Cardiac fibroblast (primary cell): ENCODE measurements at regions not wholly inside any gene's neighbourhood (a gene's known extent, or its start where the extent isn't known, plus 50 kb on each side); places are given as distances from the start of the nearest gene placed in this dataset.

ENCODE experiments used
- DNase-seq, 2 donors: peaks; one replicate each; pipeline versions ENCODE4 v3.0.0 to v3.0.0-alpha.2; 2010; ENCODE audit warnings: low read depth in 2 of 2
- H3K4me3 ChIP-seq, 2 donors: replicated peaks in 1 of 2; 1 replicate in 1 of 2; 2 replicates in 1 of 2; pipeline ENCODE4 v1.5.1; 2011; ENCODE audit warnings: low read depth in 2 of 2, low read length in 2 of 2, mild to moderate bottlenecking in 2 of 2, moderate library complexity in 1 of 2
- TF ChIP-seq, protein P1 (sequence below): IDR thresholded peaks from one replicate; pipeline ENCODE4 v1.5.1; 2011; ENCODE audit warnings: low read depth, mild to moderate bottlenecking, low read length, inconsistent platforms

DNA sequence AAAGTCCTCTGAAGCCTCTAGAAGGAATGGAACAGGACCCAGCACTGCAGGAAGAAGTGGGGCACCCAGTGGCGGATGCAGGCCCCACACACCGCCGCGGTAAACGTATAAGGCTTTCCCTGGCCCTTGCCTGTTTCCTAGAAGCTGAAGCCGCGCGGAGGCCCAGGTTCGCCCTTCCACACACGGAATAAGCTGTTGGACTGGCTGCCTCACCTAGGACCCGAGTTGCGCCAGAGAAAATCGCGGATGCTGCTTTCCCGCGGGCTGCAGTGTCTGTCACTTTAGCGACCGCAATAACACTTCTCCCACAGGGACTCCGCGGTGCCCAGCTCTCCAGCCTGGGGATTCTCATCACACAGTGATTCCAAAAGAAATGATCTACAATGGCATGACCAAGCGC is 1736.9 kb downstream of the TP53TG3F start:
- TF ChIP-seq, protein P1, sequence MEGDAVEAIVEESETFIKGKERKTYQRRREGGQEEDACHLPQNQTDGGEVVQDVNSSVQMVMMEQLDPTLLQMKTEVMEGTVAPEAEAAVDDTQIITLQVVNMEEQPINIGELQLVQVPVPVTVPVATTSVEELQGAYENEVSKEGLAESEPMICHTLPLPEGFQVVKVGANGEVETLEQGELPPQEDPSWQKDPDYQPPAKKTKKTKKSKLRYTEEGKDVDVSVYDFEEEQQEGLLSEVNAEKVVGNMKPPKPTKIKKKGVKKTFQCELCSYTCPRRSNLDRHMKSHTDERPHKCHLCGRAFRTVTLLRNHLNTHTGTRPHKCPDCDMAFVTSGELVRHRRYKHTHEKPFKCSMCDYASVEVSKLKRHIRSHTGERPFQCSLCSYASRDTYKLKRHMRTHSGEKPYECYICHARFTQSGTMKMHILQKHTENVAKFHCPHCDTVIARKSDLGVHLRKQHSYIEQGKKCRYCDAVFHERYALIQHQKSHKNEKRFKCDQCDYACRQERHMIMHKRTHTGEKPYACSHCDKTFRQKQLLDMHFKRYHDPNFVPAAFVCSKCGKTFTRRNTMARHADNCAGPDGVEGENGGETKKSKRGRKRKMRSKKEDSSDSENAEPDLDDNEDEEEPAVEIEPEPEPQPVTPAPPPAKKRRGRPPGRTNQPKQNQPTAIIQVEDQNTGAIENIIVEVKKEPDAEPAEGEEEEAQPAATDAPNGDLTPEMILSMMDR = no peak
- no peak overlapping the region for H3K4me3 ChIP-seq
- no peak for DNase-seq

DNA sequence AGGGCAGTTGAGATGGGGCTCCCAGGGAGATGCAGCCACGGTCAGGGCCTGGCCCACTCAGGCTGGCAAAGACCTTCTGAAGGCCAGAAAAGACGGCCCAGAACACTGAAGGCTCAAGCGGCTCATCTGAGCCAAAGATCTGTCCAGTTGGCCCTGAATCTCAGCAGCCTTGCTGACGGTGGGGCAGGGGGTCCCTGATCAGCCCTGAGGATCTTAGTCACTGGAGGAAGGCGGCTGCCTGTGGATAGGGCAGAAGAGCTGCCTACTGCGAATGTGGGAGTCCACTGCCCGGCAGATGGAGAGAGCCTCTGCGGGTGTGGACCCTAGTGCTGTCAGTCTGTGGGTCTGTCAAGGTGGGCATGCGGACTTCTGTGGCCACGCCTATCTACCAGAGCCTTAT is 1738.2 kb downstream of the TP53TG3F start:
- TF ChIP-seq, protein P1 = no peak

DNA sequence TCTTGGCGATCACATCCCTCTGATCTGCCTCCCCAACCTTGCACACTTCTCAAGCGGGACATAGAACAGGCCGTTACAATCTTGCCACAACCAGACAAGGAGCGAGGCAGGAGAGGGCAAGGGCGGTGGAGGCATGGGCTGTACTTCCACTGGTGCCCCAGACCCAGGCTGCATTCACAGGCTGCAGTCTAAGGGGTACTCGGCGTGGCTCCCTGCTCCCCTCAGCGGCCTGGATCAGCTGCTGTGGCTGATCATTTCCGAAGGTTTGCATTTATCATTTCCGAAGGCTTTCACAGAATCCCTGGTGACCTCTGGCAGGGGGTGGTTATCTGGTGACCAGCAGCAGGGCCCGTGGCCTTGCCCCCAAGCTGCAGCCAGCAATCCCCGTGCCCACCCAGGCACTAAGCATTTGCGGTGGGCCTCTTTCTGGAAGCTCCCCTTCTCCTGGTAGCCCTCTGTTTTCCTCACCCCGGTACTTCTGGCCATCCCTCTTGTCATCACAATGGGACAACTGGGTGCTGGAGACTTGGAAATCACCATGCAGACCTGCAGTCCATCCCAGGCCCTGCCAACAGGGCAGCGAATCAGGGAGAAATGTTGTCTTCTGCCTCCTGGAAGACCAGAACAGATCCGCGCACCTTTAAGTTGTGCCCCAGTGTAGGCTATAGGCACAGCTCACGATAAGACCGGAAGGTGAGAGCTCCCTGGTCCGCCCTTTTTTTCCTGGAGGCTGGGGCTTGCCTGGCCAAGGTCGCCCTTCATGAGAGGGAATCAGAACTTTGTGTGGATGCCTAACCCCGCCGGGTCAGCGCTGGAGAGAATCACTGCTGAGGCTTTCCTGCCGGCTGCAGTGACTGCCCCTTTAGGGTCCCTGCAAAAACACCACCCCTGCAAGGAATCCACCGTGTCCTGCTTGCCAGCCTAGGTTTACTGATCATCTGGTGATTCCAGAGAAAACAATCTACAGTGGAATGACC is 1739.1 kb downstream of the TP53TG3F start:
- no peak overlapping the region for H3K4me3 ChIP-seq
- TF ChIP-seq, protein P1 = no peak
- DNase-seq = no peak

More for the DNA sequence above, 1738.2 kb downstream of the TP53TG3F start:
- no peak for DNase-seq
- H3K4me3 ChIP-seq = no peak overlapping the region

DNA sequence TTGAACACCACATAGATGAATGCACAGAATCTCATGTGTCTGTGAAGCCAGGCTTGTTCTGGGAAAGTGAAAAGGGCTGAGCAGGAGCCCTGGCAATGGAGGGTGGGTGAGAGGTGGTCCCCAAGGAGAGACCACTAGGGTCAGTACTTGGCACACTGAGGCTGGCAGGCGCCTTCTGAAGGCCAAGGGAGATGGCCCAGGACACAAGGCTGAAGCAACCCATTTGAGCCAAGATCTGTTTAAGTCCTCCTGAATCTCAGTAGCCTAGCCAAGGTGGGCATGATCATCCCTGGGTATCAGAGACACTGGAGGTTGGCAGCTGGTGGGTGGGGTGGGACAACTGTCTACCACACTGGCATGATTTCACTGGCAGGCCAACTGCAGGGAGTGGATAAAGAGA is 1741.2 kb downstream of the TP53TG3F start:
- no peak overlapping the region for H3K4me3 ChIP-seq
- TF ChIP-seq, protein P1 = no peak
- no peak for DNase-seq

DNA sequence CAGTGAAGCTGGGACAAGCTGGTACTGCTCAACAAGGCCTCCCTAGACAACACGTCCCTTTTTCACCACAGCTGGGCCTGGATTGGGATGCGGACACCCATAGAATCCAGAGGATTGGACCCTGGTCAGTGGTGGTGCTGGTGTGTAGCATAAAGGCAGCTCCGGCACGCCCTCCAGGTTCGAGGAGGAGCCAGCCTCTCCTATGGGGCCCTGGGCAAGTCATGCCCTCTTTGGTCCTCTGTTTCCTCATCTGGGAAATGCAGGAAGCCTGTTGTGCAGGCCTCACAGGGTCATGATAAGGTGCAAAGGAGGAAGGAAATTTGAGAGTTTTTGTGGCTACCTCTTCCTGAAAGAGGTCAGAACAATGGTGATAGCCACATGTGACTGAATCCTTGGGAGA is 1741.7 kb downstream of the TP53TG3F start:
- TF ChIP-seq, protein P1 = no peak
- no peak overlapping the region for H3K4me3 ChIP-seq
- DNase-seq = no peak

DNA sequence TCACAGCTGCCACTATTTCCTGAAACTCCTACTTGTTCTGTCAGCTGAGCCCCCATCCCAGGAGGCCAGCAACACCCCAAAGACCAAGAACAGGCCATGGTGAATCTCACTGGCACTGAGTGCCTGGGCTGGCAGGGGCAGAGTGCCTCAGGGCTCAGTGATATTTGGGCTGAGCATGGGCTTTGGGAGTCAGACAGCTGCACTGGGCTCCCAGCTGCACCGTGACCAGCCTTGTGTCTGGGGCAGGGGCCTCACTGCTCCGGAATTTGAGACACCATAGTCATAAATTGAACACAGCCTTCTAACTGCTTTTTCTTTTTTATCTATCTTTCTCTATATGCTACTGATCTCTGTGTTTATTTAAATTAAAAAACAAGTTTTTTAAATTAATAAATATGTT is 1744.2 kb downstream of the TP53TG3F start:
- DNase-seq = no peak
- H3K4me3 ChIP-seq = no peak overlapping the region
- TF ChIP-seq, protein P1 = no peak
